Glutamatergic neuron (in vitro differentiated cells): ENCODE measurements at regions not wholly inside any gene's neighbourhood (a gene's known extent, or its start where the extent isn't known, plus 50 kb on each side); places are given as distances from the start of the nearest gene placed in this dataset.

ENCODE experiments used
- DNase-seq: peaks from one replicate; pipeline ENCODE4 v3.0.0; 2022
- H3K27ac Mint-ChIP-seq: one replicate; pipeline ENCODE4 v1.8.0; 2020; ENCODE audit warnings: mild to moderate bottlenecking, mixed read lengths, inconsistent platforms; ENCODE audit not compliant: unreplicated experiment
- H3K27me3 Mint-ChIP-seq: one replicate; pipeline ENCODE4 v1.8.0; 2020; ENCODE audit warnings: mild to moderate bottlenecking, moderate library complexity, mixed read lengths, inconsistent platforms; ENCODE audit not compliant: unreplicated experiment
- H3K36me3 Mint-ChIP-seq: one replicate; pipeline ENCODE4 v1.8.0; 2020; ENCODE audit warnings: mild to moderate bottlenecking, mixed read lengths, inconsistent platforms; ENCODE audit not compliant: unreplicated experiment
- H3K4me1 Mint-ChIP-seq: one replicate; pipeline ENCODE4 v1.8.0; 2020; ENCODE audit warnings: mild to moderate bottlenecking, low read depth, mixed read lengths, inconsistent platforms; ENCODE audit not compliant: unreplicated experiment
- H3K4me3 Mint-ChIP-seq: one replicate; pipeline ENCODE4 v1.8.0; 2020; ENCODE audit warnings: mild to moderate bottlenecking, mixed read lengths, inconsistent platforms; ENCODE audit not compliant: unreplicated experiment
- H3K9me3 Mint-ChIP-seq: one replicate; pipeline ENCODE4 v1.8.0; 2020; ENCODE audit warnings: mild to moderate bottlenecking, moderate library complexity, mixed read lengths, inconsistent platforms; ENCODE audit not compliant: unreplicated experiment
- TF ChIP-seq, protein P1 (sequence below): fragments of 200-600 bp; sonication (generic); IDR thresholded peaks from one replicate; pipeline ENCODE4 v1.5.0; 2021; ENCODE audit not compliant: partially characterized antibody, unreplicated experiment

DNA sequence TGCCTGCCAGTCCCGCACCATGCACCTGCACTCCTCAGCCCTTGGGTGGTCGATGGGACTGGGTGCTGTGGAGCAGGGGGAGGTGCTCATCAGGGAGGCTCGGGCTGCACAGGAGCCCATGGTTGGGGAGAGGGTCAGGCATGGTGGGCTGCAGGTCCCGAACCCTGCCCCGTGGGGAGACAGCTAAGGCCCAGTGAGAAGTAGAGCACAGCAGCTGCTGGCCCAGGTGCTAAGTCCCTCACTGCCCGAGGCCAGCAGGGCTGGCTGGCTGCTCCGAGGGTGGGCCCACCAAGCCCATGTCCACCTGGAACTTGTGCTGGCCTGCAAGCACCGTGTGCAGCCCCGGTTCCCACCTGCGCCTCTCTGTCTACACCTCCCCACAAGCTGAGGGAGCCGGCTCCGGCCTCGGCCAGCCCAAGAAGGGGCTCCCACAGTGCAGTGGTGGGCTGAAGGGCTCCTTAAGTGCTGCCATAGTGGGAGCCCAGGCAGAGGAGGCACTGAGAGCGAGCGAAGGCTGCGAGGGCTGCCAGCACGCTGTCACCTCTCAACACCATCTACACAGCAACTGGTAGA, 88.5 kb upstream of the ELAVL2 start:
- no peak for DNase-seq
- TF ChIP-seq, protein P1, sequence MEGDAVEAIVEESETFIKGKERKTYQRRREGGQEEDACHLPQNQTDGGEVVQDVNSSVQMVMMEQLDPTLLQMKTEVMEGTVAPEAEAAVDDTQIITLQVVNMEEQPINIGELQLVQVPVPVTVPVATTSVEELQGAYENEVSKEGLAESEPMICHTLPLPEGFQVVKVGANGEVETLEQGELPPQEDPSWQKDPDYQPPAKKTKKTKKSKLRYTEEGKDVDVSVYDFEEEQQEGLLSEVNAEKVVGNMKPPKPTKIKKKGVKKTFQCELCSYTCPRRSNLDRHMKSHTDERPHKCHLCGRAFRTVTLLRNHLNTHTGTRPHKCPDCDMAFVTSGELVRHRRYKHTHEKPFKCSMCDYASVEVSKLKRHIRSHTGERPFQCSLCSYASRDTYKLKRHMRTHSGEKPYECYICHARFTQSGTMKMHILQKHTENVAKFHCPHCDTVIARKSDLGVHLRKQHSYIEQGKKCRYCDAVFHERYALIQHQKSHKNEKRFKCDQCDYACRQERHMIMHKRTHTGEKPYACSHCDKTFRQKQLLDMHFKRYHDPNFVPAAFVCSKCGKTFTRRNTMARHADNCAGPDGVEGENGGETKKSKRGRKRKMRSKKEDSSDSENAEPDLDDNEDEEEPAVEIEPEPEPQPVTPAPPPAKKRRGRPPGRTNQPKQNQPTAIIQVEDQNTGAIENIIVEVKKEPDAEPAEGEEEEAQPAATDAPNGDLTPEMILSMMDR = no peak
- H3K4me1 Mint-ChIP-seq = no peaks in the 10 kb centered on the region
- no peak overlapping the region for H3K4me3 Mint-ChIP-seq
- no peaks in the 10 kb centered on the region for H3K27me3 Mint-ChIP-seq
- no peak overlapping the region for H3K27ac Mint-ChIP-seq
- peaks cover 2% of the 10 kb centered on the region for H3K9me3 Mint-ChIP-seq
- peaks cover 7% of the 10 kb centered on the region for H3K36me3 Mint-ChIP-seq

DNA sequence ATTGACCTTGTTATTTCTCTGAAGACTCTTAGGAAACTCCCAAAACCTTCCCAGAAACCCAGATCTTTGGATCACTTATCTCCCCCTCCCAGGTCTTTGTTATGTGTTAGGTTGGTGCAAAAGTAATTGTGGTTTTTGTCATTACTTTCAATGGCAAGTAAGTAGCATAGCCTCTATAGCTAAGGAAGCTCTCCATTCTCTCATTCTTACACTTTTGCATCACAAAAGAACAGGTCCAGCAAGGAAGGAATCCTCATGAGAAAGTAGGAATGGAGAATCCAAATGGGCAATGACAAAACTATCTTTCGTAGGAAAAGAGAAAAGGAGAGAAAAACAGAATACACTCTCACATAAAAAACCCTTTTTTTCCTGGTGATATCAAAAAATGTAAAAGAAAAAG, 81.3 kb upstream of the ELAVL2 start:
- Mint-ChIP-seq H3K27ac (no peak overlapping the region), H3K4me3 (no peak overlapping the region), H3K4me1 (no peaks in the 10 kb centered on the region), H3K9me3 (no peaks in the 10 kb centered on the region), H3K27me3 (peaks cover 1% of the 10 kb centered on the region), H3K36me3 (no peaks in the 10 kb centered on the region)
- no peak for DNase-seq
- TF ChIP-seq, protein P1 = no peak

DNA sequence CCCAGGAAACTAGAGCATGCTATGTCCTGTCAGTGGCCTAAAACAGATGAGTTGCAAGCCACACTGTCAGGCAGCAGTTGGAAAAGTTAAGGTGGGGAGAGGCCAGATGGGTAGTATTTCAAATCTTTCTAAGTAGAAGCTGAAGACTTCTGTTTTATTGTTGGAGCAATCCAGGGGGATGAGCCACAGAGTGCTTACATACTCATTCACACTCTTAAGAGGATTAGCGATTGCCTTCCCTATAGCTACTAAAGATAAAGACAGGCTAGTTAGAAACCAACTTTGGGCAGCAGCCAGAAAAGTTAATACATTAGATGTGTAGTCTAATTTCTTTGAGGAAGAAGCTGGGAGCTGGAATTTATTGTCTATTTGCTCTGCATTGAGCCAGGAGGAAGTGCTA, 61.7 kb upstream of the ELAVL2 start:
- Mint-ChIP-seq H3K27ac (no peak overlapping the region), H3K4me1 (no peaks in the 10 kb centered on the region), H3K27me3 (peaks cover 2% of the 10 kb centered on the region), H3K4me3 (no peak overlapping the region), H3K36me3 (peaks cover 27% of the 10 kb centered on the region), H3K9me3 (peaks cover 7% of the 10 kb centered on the region)
- no peak for DNase-seq
- TF ChIP-seq, protein P1 = no peak
